Bronchial epithelial cell (primary cell): ENCODE measurements at regions not wholly inside any gene's neighbourhood (a gene's known extent, or its start where the extent isn't known, plus 50 kb on each side); places are given as distances from the start of the nearest gene placed in this dataset.

Source experiments
- DNase-seq: peaks from one replicate; pipeline ENCODE4 v3.0.0-alpha.2; 2010; ENCODE audit warnings: low read depth
- FAIRE-seq: peaks from 2 replicates; lab custom pipeline; 2011; peaks lifted over from hg19 to GRCh38; lab: Jason Lieb, UNC
- H3K27me3 ChIP-seq: 2 replicates; pipeline ENCODE4 v1.5.1; 2011; ENCODE audit warnings: low read length; ENCODE audit not compliant: control insufficient read depth, insufficient read depth
- H3K36me3 ChIP-seq: 2 replicates; pipeline ENCODE4 v1.5.1; 2011; ENCODE audit warnings: low read length; ENCODE audit not compliant: control insufficient read depth, insufficient read depth
- H3K4me3 ChIP-seq: 2 replicates; pipeline ENCODE4 v1.5.1; 2011; ENCODE audit warnings: mild to moderate bottlenecking, low read depth, low read length, control low read depth
- CTCF ChIP-seq: IDR thresholded peaks from 2 replicates; pipeline ENCODE4 v1.5.1; 2011; ENCODE audit warnings: mild to moderate bottlenecking, moderate library complexity, low read length, control low read depth, inconsistent platforms; ENCODE audit not compliant: insufficient read depth, severe bottlenecking

- H3K36me3 ChIP-seq: no peaks in the 10 kb centered on the region
- H3K4me3 ChIP-seq: no peak overlapping the region
- no peaks in the 10 kb centered on the region for H3K27me3 ChIP-seq
- FAIRE-seq: no peak
- no peak for DNase-seq
- TF ChIP-seq CTCF: no peak
Observed at GRCh38 chr22:34354071-34354817, 434.0 kb upstream of the LARGE1 start.

GRCh38 chr22:34356481-34356880 is 436.2 kb upstream of the LARGE1 start:
- no peaks in the 10 kb centered on the region for H3K27me3 ChIP-seq
- no peak overlapping the region for H3K4me3 ChIP-seq
- H3K36me3 ChIP-seq: no peaks in the 10 kb centered on the region
- FAIRE-seq (no peak), DNase-seq (no peak)
- no peak for TF ChIP-seq CTCF

GRCh38 chr22:34370711-34371110 is 450.4 kb upstream of the LARGE1 start:
- H3K27me3 ChIP-seq: no peaks in the 10 kb centered on the region
- no peak for FAIRE-seq
- no peak overlapping the region for H3K4me3 ChIP-seq
- TF ChIP-seq CTCF: no peak
- DNase-seq: no peak
- H3K36me3 ChIP-seq: no peaks in the 10 kb centered on the region

- no peak for FAIRE-seq
- H3K4me3 ChIP-seq: no peak overlapping the region
- no peak for TF ChIP-seq CTCF
- no peaks in the 10 kb centered on the region for H3K27me3 ChIP-seq
- no peak for DNase-seq
- H3K36me3 ChIP-seq: no peaks in the 10 kb centered on the region
Observed at GRCh38 chr22:34379825-34380224, 459.5 kb upstream of the LARGE1 start.

GRCh38 chr22:34380532-34380931 is 460.3 kb upstream of the LARGE1 start:
- FAIRE-seq: no peak
- H3K27me3 ChIP-seq: no peaks in the 10 kb centered on the region
- TF ChIP-seq CTCF: no peak
- no peaks in the 10 kb centered on the region for H3K36me3 ChIP-seq
- DNase-seq: no peak
- H3K4me3 ChIP-seq: no peak overlapping the region

GRCh38 chr22:34390400-34390799 is 470.1 kb upstream of the LARGE1 start:
- DNase-seq (no peak), FAIRE-seq (no peak)
- Histone ChIP-seq H3K27me3 (no peaks in the 10 kb centered on the region), H3K36me3 (no peaks in the 10 kb centered on the region), H3K4me3 (no peak overlapping the region)
- no peak for TF ChIP-seq CTCF
